ENCODE measurements at regions not wholly inside any gene's neighbourhood (a gene's known extent, or its start where the extent isn't known, plus 50 kb on each side); places are given as distances from the start of the nearest gene placed in this dataset.

DNA sequence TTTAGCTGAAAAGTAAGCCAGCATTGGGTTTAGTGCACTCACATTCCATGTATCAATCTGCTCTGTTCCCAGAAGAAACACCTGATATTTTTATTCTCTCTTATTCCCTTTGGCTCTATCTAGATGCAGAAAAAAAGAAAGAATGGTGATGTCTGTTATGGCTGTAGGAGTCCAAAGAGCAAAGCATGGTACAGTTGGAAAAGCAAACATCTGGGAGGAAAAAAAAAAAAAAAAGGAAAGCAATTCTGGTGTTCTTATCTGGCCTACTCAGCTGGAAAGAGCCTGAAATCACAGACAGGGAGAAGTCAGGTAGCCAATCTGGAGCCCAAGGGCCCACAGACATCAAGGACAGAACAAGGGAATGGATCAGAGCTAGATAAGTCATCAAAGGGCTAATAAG lies 293.9 kb downstream of the DUSP6 start:
- TF ChIP-seq POLR2A (IDR thresholded peaks at IDR 0.05): no peak
- TF ChIP-seq CTCF (IDR thresholded peaks at IDR 0.05): no peak
